ENCODE measurements at regions not wholly inside any gene's neighbourhood (a gene's known extent, or its start where the extent isn't known, plus 50 kb on each side); places are given as distances from the start of the nearest gene placed in this dataset.

- TF ChIP-seq ZNF501 (tag by site-specific recombination; IDR thresholded peaks at IDR 0.05) (no peak), SP7 (tag by site-specific recombination; IDR thresholded peaks at IDR 0.05) (no peak), FEZF1 (tag by site-specific recombination; IDR thresholded peaks at IDR 0.05) (no peak), ZNF114 (tag by site-specific recombination; IDR thresholded peaks at IDR 0.05) (no peak), CTCF (tag by site-specific recombination; IDR thresholded peaks at IDR 0.05) (no peak), KLF10 (tag by site-specific recombination; IDR thresholded peaks at IDR 0.05) (no peak), ZNF449 (tag by site-specific recombination; IDR thresholded peaks at IDR 0.05) (no peak), ZNF76 (tag by site-specific recombination; IDR thresholded peaks at IDR 0.05; ENCODE audit: borderline replicate concordance, low read depth) (no peak), ZBTB26 (tag by site-specific recombination; optimal IDR thresholded peaks at IDR 0.05) (no peak), ZNF600 (tag by site-specific recombination; IDR thresholded peaks at IDR 0.05) (no peak), OVOL3 (tag by site-specific recombination; IDR thresholded peaks at IDR 0.05) (no peak), ZNF311 (tag by site-specific recombination; IDR thresholded peaks at IDR 0.05; ENCODE audit: borderline replicate concordance) (no peak), ZBTB10 (tag by site-specific recombination; IDR thresholded peaks at IDR 0.05) (no peak)
Measured at GRCh38 chr9:82563841-82564240, 499.1 kb downstream of the RASEF start.
